ENCODE measurements at regions not wholly inside any gene's neighbourhood (a gene's known extent, or its start where the extent isn't known, plus 50 kb on each side); places are given as distances from the start of the nearest gene placed in this dataset.

DNA sequence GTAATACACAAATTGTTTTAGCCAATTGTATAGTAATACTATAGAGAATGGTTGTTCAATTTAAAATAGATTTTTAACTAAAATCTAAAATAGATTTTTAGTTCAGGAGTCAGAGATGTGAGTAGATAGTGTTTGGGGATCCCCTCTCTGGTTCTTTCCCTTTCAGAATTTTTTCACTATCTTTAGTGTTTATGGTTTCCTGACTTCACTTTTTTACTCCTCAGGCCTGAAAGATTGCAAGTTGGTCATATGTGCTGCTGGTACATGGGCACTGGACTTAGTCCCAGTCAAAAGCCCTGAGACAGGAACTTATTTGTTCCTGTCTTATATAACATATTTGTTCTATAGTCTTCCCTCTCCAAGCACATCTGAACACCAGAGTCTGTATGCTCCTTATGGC lies 96.8 kb upstream of the ATP1B1 start:
- Histone ChIP-seq H3K9me3 (no peaks in the 10 kb centered on the region), H3K4me3 (no peak overlapping the region), H3K36me3 (no peaks in the 10 kb centered on the region), H3K27me3 (no peaks in the 10 kb centered on the region), H3K4me1 (no peaks in the 10 kb centered on the region), H3K27ac (no peak overlapping the region)
- no peak for TF ChIP-seq POLR2A (IDR thresholded peaks at IDR 0.05)
- TF ChIP-seq, protein P1, sequence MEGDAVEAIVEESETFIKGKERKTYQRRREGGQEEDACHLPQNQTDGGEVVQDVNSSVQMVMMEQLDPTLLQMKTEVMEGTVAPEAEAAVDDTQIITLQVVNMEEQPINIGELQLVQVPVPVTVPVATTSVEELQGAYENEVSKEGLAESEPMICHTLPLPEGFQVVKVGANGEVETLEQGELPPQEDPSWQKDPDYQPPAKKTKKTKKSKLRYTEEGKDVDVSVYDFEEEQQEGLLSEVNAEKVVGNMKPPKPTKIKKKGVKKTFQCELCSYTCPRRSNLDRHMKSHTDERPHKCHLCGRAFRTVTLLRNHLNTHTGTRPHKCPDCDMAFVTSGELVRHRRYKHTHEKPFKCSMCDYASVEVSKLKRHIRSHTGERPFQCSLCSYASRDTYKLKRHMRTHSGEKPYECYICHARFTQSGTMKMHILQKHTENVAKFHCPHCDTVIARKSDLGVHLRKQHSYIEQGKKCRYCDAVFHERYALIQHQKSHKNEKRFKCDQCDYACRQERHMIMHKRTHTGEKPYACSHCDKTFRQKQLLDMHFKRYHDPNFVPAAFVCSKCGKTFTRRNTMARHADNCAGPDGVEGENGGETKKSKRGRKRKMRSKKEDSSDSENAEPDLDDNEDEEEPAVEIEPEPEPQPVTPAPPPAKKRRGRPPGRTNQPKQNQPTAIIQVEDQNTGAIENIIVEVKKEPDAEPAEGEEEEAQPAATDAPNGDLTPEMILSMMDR (IDR thresholded peaks at IDR 0.05) = no peak
- no peak for DNase-seq
- intact Hi-C loops (cut with DNase I) = no loop called here

DNA sequence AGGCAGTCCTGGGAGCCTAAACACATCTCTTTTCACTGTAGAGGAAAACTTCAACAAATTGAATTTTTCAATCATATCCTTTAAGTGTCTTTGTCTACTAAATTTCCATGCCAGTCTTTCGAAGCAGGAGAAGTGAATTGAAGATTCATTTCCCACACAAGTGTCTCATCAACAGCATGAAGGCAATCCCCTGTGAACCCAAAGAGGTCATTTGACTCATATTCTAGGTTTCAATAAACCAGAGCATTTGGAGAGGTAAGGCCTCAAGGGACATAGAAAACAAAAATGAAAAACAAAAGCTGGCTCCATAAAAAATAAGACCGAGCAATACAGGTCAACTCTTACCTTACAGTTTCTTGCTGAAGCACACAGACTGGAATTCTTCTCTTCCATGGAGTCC lies 94.1 kb upstream of the ATP1B1 start:
- H3K36me3 ChIP-seq = no peaks in the 10 kb centered on the region
- no peak overlapping the region for H3K27ac ChIP-seq
- DNase-seq = no peak
- intact Hi-C loops (cut with DNase I) = no loop called here
- no peaks in the 10 kb centered on the region for H3K4me1 ChIP-seq
- no peaks in the 10 kb centered on the region for H3K27me3 ChIP-seq
- H3K4me3 ChIP-seq = no peak overlapping the region
- H3K9me3 ChIP-seq = no peaks in the 10 kb centered on the region
- TF ChIP-seq, protein P1 (IDR thresholded peaks at IDR 0.05) = no peak
- TF ChIP-seq POLR2A (IDR thresholded peaks at IDR 0.05) = no peak
- WGBS, 2 donors = 88 to 93% methylated on average over 2 of the region's 2 CpGs

DNA sequence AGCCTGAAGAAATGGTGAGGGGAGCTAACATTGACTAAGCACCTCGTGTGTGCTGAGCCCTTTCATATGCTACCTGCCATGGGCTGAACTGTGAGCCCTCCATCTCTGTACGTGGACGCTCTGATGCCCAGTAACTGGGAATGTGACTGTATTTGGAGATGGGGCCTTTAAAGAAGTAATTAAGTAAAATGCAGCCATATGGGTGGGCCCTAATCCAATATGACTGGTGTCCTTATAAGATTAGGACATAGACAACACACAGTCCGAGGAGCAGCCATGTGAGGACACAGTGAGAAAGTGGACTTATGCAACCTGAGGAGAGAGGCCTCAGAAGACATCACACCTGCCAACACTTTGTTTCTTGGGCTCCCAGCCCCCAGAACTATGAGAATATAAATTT lies 92.7 kb upstream of the ATP1B1 start:
- intact Hi-C loops (cut with DNase I) = no loop called here
- peaks cover 0 to 8% (median 0%) of the 10 kb centered on the region in 3 donors for H3K4me1 ChIP-seq
- no peak overlapping the region for H3K27ac ChIP-seq
- H3K36me3 ChIP-seq = no peaks in the 10 kb centered on the region
- H3K4me3 ChIP-seq = no peak overlapping the region
- no peak for DNase-seq
- WGBS, 2 donors = 89 to 92% methylated on average over 4 of the region's 4 CpGs
- H3K27me3 ChIP-seq = no peaks in the 10 kb centered on the region
- no peak for TF ChIP-seq POLR2A (IDR thresholded peaks at IDR 0.05)
- TF ChIP-seq, protein P1 (IDR thresholded peaks at IDR 0.05) = no peak
- no peaks in the 10 kb centered on the region for H3K9me3 ChIP-seq

DNA sequence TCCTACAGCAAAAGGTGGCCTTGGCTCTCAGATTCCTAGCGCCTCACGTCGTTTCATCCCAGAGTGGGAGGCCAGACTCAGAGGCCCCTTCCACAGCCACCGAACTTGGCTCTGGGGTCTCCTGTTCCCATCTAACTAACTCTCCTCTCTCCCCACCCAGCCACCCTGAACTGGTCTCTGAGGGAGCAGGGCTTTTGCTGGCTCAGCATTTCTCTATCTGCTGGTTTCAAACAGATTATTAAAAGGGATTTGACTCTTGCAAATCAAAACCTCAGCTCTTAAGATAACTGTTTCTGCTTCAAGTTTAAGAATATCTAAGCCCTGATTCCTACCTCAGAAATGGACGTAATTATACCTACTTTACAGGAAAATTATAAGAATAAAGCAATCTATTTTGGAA lies 91.0 kb upstream of the ATP1B1 start:
- TF ChIP-seq, protein P1 (IDR thresholded peaks at IDR 0.05) = no peak
- H3K9me3 ChIP-seq = no peaks in the 10 kb centered on the region
- intact Hi-C loops (cut with DNase I) = no loop called here
- no peaks in the 10 kb centered on the region for H3K36me3 ChIP-seq
- no peak overlapping the region for H3K4me3 ChIP-seq
- DNase-seq = no peak
- no peaks in the 10 kb centered on the region for H3K27me3 ChIP-seq
- peaks cover 0 to 8% (median 0%) of the 10 kb centered on the region in 3 donors for H3K4me1 ChIP-seq
- WGBS, 2 donors = 81 to 86% methylated on average over 5 of the region's 5 CpGs
- no peak overlapping the region for H3K27ac ChIP-seq

DNA sequence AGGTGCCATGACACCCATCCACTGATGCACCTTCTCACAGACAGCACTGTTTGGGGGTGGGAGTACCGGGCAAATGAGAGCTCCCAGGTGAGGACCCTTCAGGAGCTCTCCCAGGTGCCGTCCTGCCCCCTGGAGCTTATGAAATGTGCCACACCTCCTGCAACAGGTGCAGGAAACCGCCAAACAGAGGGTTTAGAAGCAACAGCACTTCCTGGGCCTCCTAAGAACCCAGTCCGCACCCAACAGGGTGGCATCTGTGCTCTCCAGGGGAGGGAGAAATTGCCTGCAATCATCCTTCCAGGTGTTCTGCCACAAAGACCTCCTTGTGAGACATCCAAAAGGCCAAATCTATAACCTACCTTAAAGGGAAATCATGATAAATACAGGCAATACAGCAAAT lies 87.7 kb upstream of the ATP1B1 start:
- no peaks in the 10 kb centered on the region for H3K36me3 ChIP-seq
- intact Hi-C loops (cut with DNase I) = no loop called here
- peaks cover 0 to 8% (median 0%) of the 10 kb centered on the region in 3 donors for H3K4me1 ChIP-seq
- 89 to 100% methylated on average over 1 to 4 of the region's 4 CpGs for WGBS, 2 donors
- no peaks in the 10 kb centered on the region for H3K27me3 ChIP-seq
- no peak overlapping the region for H3K4me3 ChIP-seq
- no peak for DNase-seq
- H3K9me3 ChIP-seq = no peaks in the 10 kb centered on the region
- no peak overlapping the region for H3K27ac ChIP-seq
- TF ChIP-seq, protein P1 (IDR thresholded peaks at IDR 0.05) = no peak
- TF ChIP-seq POLR2A (IDR thresholded peaks at IDR 0.05) = no peak
